Prostate gland (tissue), 2 donors: ENCODE measurements at regions not wholly inside any gene's neighbourhood (a gene's known extent, or its start where the extent isn't known, plus 50 kb on each side); places are given as distances from the start of the nearest gene placed in this dataset.

Experiments
- POLR2A ChIP-seq: fragments of 450-650 bp; IDR thresholded peaks from one replicate; pipeline ENCODE4 v1.6.1; 2016; ENCODE audit warnings: antibody characterized with exemption, mild to moderate bottlenecking
- TF ChIP-seq, protein P1 (sequence below), 4 experiments: fragments of 200-600 bp in 2 of 4; fragments of 450-650 bp in 2 of 4; sonication (generic) in 2 of 4; IDR thresholded peaks; 1 replicate in 3 of 4; 2 replicates in 1 of 4; pipeline ENCODE4 v1.5.1; 2016 to 2019; ENCODE audit warnings: antibody characterized with exemption in 4 of 4, mild to moderate bottlenecking in 2 of 4, moderate library complexity in 2 of 4

DNA sequence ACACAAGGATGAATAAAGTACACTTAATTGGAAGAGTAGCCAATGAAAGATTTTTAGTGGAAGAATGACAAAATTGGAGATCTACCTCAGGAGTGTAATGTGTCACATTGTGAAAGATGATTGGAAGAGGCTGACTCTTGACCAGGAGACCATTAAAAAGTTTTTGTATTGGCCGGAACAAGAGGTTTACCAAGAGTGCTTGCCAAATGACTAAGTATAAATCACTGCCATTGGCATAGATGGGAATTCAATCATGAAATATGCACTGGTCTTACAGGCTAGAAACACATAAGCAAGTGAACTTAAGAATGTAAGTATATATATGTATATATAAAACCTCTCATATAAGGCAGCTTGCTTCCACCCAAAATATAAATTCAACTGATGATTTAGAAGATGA lies 58.7 kb upstream of the TFEC start:
- TF ChIP-seq, protein P1, sequence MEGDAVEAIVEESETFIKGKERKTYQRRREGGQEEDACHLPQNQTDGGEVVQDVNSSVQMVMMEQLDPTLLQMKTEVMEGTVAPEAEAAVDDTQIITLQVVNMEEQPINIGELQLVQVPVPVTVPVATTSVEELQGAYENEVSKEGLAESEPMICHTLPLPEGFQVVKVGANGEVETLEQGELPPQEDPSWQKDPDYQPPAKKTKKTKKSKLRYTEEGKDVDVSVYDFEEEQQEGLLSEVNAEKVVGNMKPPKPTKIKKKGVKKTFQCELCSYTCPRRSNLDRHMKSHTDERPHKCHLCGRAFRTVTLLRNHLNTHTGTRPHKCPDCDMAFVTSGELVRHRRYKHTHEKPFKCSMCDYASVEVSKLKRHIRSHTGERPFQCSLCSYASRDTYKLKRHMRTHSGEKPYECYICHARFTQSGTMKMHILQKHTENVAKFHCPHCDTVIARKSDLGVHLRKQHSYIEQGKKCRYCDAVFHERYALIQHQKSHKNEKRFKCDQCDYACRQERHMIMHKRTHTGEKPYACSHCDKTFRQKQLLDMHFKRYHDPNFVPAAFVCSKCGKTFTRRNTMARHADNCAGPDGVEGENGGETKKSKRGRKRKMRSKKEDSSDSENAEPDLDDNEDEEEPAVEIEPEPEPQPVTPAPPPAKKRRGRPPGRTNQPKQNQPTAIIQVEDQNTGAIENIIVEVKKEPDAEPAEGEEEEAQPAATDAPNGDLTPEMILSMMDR (IDR thresholded peaks at IDR 0.05): no peak
- TF ChIP-seq POLR2A: no peak
